GM21381 (cell line): ENCODE measurements at regions not wholly inside any gene's neighbourhood (a gene's known extent, or its start where the extent isn't known, plus 50 kb on each side); places are given as distances from the start of the nearest gene placed in this dataset.

Source experiments
- ATAC-seq: cut with Tn5 transposase; IDR thresholded peaks from one replicate; pipeline ENCODE4 v1.9.1; 2021; ENCODE audit warnings: mild to moderate bottlenecking, moderate library complexity; ENCODE audit not compliant: unreplicated experiment

DNA sequence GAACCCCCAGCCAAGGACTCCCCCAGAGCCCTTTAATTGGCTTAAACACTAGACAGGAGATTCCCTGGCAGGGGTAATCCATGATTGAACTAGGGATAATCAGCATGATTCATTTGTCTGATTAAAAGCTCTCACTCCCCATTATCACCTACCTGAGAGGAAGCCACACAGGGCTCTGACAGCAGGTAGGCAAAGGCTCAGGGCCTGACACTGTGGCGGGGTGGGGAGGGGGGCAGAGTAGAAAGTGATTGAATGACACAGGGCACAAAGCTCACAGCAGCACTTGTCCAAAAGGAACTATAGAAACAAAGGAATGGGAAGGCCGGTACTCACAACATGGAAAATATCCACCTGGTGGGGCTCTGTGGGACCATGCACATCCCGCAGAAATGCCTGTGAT, 231.6 kb downstream of the MAFB start:
- ATAC-seq: no peak

DNA sequence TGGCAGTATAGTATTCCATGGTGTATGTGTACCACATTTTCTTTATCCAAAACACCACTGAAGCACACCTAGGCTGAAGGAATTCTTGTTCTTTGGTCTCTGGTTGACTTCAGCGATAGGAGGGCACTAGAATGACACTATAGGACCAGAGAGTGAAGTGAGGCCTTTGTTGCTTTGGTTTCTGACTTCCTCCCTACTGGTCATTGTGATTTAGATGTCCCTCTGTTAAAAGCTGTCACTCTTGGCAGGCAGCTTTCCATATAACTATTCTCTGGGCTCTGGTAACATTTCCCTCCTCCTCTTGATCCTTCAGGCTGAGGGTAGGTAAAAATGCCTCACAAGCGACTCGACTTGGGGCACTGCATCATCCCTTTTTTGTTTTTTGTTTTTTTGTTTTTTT, 236.3 kb downstream of the MAFB start:
- no peak for ATAC-seq

DNA sequence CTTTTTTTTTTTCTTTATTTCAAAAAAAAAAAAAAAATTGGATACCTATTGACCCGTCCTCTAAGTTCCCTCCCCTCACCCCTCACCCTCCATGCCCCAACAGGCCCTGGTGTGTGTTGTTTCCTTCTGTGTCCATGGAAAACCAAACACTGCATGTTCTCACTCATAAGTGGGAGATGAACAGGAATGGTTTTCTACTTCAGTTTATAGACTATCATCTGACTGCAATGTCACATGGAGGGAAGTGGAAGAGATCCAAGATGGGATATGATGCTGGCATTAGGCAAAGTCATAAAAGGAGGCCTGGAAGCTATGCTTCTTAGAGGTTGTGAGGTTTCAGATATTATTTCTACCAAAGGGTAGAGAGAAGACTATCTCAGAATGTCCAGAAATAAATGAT, 237.5 kb downstream of the MAFB start:
- ATAC-seq: no peak

DNA sequence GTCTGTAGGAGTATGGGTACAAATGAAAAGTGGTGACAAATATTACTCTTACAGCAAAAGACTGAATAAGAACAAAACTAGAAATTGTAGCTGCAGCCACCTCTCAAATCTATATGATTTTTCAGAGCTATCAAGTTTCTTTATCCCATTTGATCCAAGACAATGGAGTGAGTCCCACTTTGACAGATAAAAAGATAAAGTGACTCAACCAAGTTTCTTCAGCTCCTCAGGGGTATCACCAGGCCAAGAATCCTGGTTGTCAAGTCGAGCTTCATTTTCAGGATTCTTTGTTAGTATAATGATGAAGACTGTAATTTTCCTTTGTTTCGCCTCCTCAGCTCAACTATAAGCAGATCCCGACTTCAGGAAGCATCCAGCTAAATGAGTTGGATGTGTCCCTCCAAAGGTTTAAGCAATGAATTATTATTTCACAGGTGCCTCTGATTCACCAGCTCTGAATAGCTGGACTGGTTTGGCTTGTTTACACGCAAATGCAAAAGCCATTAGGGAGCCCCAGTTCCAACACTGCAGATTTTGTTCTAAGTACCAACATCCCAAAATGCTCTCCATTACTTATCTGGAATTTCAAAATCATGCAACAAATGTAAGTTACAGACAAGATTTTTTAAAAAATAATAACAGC, 238.9 kb downstream of the MAFB start:
- ATAC-seq: no peak

DNA sequence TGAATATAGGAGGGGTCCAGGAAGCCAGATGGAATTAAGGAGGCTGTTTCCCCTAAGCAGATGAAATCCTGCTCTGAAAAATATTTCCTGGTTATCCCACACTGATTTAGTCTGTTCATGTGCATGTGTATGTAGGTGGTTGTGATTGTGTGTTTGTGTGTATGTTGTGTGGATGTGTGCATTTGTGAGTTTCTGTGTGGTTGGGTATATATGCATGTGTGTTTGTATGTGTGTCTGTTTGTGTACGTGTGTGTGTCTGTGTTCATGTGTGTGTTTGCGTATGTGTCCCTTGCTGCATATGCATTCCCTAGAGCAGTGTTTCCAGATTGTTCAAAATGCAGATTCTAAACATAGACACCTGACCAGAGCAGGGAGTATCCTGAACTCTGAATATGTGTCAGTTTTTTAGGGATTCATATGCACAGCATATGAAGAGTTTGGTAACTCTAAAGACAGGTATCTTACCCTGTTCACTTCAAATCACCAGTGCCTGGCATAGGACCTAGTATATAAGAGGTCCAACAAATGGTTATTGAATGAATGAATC, 239.8 kb downstream of the MAFB start:
- ATAC-seq: no peak

DNA sequence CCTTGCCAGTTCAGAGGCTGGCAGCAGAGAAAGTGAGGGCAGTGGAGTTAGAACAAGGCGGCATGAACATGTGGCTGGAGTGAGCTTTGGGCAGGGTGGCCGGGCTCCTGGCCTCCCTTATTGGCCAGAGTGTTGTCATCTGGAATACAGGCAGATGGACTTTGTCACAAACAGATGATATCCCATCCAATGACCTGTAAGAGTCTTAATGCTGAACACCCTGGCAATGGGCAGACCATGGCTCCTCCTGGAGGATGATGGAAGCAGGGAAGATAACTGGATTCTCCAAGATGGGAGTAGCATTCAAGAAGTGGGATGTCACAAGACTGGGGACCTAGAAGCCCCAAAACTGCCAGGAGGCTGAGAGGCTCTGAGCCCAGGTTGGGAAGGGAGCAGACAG, 242.1 kb downstream of the MAFB start:
- ATAC-seq: no peak

DNA sequence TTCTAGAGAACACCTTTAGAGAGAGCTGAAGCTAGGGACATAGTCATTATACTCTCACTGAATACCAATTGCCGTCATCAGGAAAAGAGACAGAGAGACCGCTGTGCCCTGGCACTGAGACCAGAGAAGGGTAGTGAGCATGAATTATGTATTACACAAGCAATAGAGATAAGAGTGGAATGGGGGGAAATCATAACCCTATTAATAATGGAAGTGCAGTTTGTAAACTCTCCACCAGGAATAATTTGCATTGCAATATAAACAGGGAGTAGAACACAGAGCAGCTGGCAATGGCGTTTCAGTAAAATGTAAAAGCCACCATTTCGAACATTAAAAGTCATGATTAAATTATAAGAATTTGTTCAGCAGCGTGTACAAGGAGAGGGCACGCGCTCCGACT, 244.5 kb downstream of the MAFB start:
- ATAC-seq: no peak

DNA sequence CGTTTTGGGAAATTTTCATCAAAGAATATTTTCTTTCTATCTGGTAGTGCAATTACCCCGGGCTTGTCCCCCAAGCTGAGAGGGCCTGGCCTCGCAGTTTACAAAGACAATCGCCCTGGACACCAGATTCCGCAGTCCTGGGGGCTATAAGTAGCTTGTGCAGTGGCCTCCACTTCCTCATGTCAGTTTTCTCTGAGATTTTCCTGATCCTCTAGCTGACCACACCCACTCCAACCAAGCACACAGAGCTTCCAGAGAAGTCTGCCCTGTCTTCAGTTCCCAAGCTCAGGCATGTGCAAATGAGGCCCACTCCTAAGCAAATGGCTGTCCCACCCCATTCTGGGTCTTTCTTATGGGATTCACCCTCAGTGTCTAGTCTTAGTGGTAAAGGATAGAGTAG, 245.3 kb downstream of the MAFB start:
- ATAC-seq: no peak

DNA sequence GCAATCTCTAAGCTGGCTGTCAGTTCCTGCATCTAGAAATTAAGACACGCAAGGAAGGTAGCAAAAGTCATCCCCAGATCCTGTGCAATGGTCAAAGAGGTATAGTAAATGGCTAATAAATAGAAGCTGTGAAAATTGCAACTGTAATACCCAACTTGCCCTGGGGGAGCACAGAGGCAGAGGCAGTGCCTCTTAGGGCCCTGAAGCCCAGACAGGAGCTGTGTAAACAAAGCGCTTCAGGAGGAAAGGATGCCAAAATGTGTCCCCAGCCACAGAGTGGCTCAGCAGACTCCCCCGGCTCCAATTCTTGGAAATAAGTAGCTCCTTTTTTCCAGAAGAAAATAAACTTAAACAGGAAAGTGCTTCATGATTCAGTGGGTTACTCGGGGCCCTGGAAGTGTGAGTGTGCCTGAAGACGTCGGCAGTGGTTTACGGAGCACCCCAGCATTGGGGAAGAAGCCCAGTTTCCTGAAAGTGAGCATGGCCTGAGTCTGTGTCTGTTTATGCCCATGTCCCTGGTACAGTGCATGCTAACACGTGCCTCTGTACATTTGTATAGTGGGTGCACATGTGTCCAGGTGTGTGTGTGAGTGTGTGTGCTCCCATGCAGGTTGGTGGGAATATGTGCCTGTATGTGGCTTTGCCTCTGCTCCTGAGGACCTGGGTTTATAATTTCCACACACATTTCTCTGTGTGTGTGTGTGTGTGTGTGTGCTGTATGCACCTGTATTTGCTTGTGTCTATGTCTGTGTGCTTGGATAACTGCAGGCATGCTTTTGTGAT, 246.7 kb downstream of the MAFB start:
- no peak for ATAC-seq

DNA sequence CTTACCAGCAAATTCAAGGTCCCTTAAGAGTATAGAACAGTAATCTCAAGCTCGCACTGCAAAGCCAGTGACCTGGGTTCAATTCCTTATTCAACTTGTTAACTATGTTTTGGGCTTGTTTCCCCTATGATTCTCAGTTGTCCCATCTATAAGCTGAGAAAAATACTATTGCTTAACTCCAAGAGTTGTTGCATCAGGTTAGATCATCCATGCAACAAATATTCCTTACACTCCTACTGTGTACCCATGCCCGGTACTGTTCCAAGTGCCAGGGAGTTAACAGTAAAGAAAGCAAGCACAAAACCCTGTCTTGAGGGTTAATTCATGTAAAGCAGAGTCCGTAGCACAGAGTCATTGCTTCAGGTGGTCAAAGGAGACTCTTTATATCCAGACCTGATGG, 247.3 kb downstream of the MAFB start:
- no peak for ATAC-seq

DNA sequence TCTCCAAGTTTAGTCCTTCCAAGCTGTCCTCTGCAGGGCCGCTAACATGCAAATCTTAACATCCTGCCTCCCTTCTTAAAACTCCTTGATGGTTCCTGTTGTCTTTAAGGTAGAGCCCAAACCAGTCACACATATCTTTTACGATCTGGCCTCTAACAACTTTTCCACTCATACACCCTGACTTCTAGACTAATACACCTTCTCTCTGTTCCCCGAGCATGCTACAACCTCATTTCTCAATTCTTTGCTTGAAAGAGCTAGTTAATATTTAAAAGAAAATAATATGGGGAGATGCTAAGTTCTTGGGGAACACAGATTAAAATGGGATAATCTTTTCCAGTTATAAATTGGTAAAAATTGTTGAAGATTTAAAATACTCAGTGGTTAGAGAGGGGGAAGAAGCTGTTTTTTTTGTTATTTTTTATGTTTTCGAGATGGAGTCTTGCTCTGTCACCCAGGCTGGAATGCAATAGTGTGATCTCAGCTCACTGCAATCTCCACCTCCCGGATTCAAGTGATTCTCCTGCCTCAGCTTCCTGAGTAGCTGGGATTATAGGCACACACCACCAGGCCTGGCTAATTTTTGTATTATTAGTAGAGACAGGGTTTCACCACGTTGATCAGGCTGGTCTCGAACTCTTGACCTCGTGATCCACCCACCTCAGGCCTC, 250.7 kb downstream of the MAFB start:
- no peak for ATAC-seq

DNA sequence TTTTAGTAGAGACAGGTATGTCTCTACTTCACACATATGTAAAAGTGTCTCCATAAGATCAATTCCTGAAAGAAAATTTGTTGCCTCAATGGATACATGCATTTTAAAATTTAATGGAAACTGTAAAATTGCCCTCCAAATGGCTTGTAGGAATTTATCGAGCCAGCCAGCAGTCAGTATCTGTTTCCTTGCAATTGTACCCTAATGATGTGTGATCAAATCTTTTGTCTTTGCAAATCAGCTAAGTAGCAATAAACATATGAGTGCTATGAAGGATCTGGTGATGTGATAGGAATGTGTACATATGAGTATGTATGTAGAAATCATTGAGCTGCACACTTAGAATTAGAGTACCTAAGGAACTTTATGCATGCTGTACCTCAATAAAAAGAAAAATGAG, 253.0 kb downstream of the MAFB start:
- no peak for ATAC-seq

DNA sequence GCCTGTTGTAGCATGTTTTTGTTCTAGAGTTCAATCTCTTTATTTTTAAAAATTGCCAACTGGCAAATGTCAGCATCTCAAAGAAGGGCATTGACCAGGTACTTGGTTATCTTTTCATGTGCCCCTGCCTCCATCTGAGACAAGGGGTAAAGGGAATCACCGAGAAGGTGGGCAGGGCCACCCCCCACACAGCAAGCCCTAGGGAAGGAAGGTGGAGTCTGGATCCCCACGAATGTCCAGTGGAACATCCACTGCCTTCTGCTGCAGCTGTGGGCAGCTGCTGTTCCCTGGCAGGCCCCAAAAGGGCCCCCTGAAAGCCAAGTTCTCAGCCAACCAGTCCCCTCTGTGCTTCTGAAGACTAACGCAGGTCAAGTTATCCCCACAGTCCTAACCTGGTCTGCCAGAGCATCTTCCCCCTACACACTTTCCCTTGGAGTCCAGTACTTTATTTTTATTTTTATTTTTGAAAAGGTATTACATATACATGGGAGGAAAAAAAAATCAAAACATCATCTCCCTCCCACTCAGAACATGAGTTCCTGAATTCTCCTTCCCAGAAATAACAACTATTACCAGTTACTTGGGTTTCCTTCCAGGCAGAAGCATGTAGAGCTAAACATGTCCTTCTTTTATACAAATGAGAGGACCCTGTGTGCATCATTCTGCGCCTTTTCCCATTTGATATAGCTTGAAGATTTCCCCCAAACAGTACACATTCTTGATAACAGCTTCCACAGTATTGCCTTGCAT, 253.7 kb downstream of the MAFB start:
- no peak for ATAC-seq

DNA sequence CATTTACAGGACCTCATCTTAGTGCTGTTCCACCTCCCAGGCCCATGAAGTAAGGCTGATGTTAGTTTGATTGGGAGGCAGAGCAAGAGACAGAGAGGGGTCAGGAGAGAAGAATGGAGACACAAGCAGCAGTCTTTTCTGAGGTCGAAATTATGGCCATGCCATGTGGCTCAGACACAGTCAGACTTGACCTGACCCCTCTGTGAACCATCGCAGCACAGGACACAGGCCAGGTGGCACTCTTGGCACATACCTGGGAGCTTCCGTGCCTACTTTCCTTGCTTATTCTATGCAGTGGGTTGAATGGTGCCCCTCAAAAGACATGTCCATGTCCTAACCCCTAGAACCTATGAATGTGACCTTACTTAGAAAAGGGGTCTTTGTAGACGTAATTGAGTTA, 254.9 kb downstream of the MAFB start:
- no peak for ATAC-seq

DNA sequence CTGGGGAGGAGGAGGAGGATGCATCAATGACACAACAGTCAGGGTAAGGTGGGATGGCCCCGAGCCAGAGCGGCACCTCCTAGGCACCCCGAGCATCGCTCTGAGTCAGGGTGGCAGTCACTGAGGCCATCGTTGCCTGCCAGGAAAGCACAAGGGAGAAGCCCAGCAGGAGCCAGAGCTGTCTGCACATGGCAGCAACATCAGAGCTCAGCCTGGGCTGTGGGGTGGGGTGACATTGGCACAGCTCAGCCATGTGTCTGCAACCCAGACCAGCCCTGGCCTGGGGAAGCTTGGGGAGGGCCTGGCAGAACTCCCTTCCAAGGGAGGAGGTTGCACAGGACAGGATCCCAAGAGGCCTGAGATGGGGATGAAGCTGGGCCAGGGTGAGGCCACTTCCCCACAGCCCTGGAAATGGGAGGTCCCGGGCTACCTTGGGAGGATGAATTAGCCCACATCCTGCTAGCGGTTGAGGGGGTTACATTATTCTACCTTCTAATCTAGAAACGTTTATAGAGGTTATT, 255.6 kb downstream of the MAFB start:
- ATAC-seq: no peak

DNA sequence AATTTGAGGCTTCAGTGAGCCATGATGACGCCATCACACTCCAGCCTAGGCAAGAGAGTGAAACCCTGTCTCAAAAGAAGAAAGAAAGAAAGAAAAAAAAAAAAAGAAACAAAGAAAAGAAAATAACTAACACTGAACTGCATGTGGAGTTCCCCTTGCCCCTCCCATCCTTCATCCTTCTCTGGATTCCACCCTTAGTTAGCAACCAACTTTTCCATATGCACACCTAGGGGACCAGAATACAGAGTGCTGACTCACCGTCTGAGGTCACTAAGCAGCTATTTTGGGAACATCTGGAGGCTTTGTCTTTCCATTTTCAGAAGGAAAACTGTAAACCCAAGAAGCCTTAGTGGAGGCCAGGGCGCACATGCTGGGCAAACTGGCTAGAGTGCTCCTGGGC, 257.4 kb downstream of the MAFB start:
- no peak for ATAC-seq

DNA sequence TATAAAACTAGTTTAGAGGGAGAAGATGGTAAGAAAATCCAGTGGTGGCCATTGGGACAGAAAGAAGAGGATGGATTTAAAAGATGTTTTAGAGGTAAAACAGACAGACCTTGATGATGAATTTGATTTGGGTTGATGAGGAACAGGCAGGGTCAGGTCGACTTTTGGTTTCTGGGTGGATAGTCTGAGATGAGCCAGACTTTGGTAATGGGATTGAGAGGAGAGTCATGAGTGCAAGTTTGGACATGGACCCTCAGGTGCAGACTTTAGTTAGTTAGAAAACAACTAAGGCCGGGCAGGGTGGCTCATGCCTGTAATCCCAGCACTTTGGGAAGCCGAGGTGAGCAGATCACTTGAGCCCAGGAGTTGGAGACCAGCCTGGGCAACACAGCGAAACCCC, 257.9 kb downstream of the MAFB start:
- ATAC-seq: no peak

DNA sequence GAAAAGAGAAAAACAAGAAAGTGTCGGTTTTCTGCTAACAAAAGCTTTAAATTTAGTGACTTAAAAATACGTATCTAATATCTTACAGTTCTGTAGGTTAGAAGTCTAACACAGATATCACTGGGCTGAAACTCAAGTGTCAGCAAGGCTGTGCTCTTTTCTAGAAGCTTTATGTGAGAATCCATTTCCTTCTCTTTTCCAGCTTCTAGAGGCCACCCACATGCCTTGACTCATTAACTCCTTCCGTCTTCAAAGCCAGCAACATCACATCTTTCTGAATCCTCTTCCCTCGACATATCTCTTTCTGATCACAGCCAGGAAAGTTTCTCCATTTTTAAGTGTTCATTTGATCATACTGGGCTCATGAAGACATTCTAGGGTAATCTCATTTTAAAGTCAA, 262.0 kb downstream of the MAFB start:
- ATAC-seq: no peak

DNA sequence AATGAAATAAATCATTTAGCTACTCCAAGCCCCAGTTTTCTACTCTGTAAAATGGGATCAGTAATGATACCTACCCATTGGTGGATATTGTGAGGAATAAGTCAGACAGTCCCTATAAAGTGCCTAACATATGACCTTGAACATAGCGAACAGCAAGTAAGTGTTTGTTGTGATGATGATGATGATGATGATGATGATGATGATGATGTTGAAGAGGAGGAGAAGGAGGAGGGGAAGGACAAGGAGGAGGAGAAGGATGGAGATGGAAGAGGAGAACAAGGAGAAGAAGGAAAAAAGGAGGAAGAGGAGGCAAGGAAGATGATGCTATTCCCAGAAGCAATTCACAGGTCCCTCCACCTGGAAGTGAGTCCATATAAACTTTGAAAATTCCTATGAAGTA, 264.3 kb downstream of the MAFB start:
- no peak for ATAC-seq

DNA sequence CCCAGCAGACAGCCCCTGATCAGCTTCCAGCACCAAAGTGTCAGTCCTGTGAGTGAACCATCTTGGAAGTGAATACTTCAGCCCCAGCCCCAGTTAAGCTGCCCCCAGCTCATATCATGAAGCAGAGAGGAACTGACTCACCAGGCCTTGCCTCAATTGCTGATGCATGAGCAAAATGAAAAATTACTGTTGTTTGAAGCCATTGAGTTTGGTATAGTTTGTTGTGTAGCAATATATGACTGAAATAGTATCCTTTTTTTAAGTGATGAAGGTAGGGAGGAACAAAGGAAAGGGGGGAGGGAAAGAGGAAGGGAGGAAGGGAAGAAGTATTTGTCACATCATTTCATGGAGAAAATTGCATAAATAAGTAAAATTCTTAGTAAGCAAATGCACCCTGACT, 266.4 kb downstream of the MAFB start:
- no peak for ATAC-seq

DNA sequence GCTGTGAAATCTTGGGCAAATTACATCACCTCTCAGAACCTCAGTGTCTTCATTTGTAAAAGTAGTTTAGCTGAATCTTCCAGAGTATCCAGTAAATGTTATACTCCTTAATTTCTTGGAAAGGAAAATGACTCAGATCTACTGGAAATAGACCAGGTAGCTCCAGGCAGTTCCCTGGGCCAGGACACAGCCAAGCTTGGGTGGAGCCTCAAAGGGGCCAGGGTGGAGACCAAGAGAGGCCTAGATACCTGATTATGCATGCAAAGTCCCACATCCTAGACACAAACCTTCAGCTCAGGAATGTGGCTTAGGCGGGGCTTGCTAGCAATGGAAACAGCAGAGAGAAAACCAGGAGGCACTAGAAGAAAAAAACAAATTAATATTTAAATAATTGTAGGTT, 272.8 kb downstream of the MAFB start:
- ATAC-seq: no peak
